ENCODE measurements at regions not wholly inside any gene's neighbourhood (a gene's known extent, or its start where the extent isn't known, plus 50 kb on each side); places are given as distances from the start of the nearest gene placed in this dataset.

GRCh38 chr13:104975272-104975671 lies 1560.2 kb downstream of the EFNB2 start:
- Mint-ChIP-seq H3K27ac (no peak overlapping the region), H3K27me3 (ENCODE audit: insufficient read depth) (no peaks in the 10 kb centered on the region), H3K36me3 (ENCODE audit: low read depth) (no peaks in the 10 kb centered on the region), H3K4me3 (no peak overlapping the region), H3K9me3 (no peaks in the 10 kb centered on the region), H3K4me1 (no peaks in the 10 kb centered on the region)
- Histone ChIP-seq H3K4me1 (ENCODE audit: control insufficient read depth, insufficient read depth, low read length) (no peaks in the 10 kb centered on the region), H3K27ac (ENCODE audit: low read depth, low read length) (no peak overlapping the region), H3K9me3 (ENCODE audit: control insufficient read depth, low read length) (no peaks in the 10 kb centered on the region), H3K4me3 (ENCODE audit: low read length) (no peak overlapping the region), H3K36me3 (ENCODE audit: control insufficient read depth, insufficient read depth, low read length) (no peaks in the 10 kb centered on the region), H3K9ac (ENCODE audit: extremely low read depth, low read length, poor library complexity, severe bottlenecking) (no peak overlapping the region), H3K27me3 (ENCODE audit: control insufficient read depth, insufficient read depth, low read length, poor library complexity, severe bottlenecking) (no peaks in the 10 kb centered on the region)
- 70 to 75% methylated on average over 4 of the region's 4 CpGs for WGBS, 2 experiments (ENCODE audit: insufficient coverage in 1 of 2, insufficient read length in 1 of 2)
- no peak for DNase-seq
- TF ChIP-seq, protein P1, sequence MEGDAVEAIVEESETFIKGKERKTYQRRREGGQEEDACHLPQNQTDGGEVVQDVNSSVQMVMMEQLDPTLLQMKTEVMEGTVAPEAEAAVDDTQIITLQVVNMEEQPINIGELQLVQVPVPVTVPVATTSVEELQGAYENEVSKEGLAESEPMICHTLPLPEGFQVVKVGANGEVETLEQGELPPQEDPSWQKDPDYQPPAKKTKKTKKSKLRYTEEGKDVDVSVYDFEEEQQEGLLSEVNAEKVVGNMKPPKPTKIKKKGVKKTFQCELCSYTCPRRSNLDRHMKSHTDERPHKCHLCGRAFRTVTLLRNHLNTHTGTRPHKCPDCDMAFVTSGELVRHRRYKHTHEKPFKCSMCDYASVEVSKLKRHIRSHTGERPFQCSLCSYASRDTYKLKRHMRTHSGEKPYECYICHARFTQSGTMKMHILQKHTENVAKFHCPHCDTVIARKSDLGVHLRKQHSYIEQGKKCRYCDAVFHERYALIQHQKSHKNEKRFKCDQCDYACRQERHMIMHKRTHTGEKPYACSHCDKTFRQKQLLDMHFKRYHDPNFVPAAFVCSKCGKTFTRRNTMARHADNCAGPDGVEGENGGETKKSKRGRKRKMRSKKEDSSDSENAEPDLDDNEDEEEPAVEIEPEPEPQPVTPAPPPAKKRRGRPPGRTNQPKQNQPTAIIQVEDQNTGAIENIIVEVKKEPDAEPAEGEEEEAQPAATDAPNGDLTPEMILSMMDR (conservative IDR thresholded peaks at IDR 0.05) = no peak

GRCh38 chr13:104968876-104969275 lies 1566.6 kb downstream of the EFNB2 start:
- Histone ChIP-seq H3K4me1 (ENCODE audit: control insufficient read depth, insufficient read depth, low read length) (no peaks in the 10 kb centered on the region), H3K4me3 (ENCODE audit: low read length) (no peak overlapping the region), H3K9ac (ENCODE audit: extremely low read depth, low read length, poor library complexity, severe bottlenecking) (no peak overlapping the region), H3K36me3 (ENCODE audit: control insufficient read depth, insufficient read depth, low read length) (no peaks in the 10 kb centered on the region), H3K27ac (ENCODE audit: low read depth, low read length) (no peak overlapping the region), H3K27me3 (ENCODE audit: control insufficient read depth, insufficient read depth, low read length, poor library complexity, severe bottlenecking) (no peaks in the 10 kb centered on the region), H3K9me3 (ENCODE audit: control insufficient read depth, low read length) (no peaks in the 10 kb centered on the region)
- Mint-ChIP-seq H3K36me3 (ENCODE audit: low read depth) (no peaks in the 10 kb centered on the region), H3K27ac (no peak overlapping the region), H3K4me3 (no peak overlapping the region), H3K9me3 (no peaks in the 10 kb centered on the region), H3K4me1 (no peaks in the 10 kb centered on the region), H3K27me3 (ENCODE audit: insufficient read depth) (no peaks in the 10 kb centered on the region)
- 96% methylated on average over 3 of the region's 3 CpGs; no CpG with 5 or more reads in 1 of the 2 experiments for WGBS, 2 experiments (ENCODE audit: insufficient coverage in 1 of 2, insufficient read length in 1 of 2)
- TF ChIP-seq, protein P1 (conservative IDR thresholded peaks at IDR 0.05) = no peak
- no peak for DNase-seq

- TF ChIP-seq, protein P1 (conservative IDR thresholded peaks at IDR 0.05) = no peak
- no peaks in the 10 kb centered on the region for H3K36me3 Mint-ChIP-seq (ENCODE audit: low read depth)
- DNase-seq = no peak
- Histone ChIP-seq H3K27me3 (ENCODE audit: control insufficient read depth, insufficient read depth, low read length, poor library complexity, severe bottlenecking) (no peaks in the 10 kb centered on the region), H3K9ac (ENCODE audit: extremely low read depth, low read length, poor library complexity, severe bottlenecking) (no peak overlapping the region), H3K36me3 (ENCODE audit: control insufficient read depth, insufficient read depth, low read length) (no peaks in the 10 kb centered on the region), H3K4me3 (ENCODE audit: low read length) (no peak overlapping the region), H3K4me1 (ENCODE audit: control insufficient read depth, insufficient read depth, low read length) (no peaks in the 10 kb centered on the region), H3K9me3 (ENCODE audit: control insufficient read depth, low read length) (no peaks in the 10 kb centered on the region), H3K27ac (ENCODE audit: low read depth, low read length) (no peak overlapping the region)
- H3K4me1 Mint-ChIP-seq = no peaks in the 10 kb centered on the region
- H3K9me3 Mint-ChIP-seq = no peaks in the 10 kb centered on the region
- no peak overlapping the region for H3K27ac Mint-ChIP-seq
- H3K27me3 Mint-ChIP-seq (ENCODE audit: insufficient read depth) = no peaks in the 10 kb centered on the region
- WGBS, 2 experiments (ENCODE audit: insufficient coverage in 1 of 2, insufficient read length in 1 of 2) = 94% methylated on average over 7 of the region's 9 CpGs; no CpG with 5 or more reads in 1 of the 2 experiments
- H3K4me3 Mint-ChIP-seq = no peak overlapping the region
Observed at GRCh38 chr13:104967836-104968630, 1567.4 kb downstream of the EFNB2 start.

Measured in endodermal cell (in vitro differentiated cells).